Thyroid gland (tissue), 4 donors: ENCODE measurements at regions not wholly inside any gene's neighbourhood (a gene's known extent, or its start where the extent isn't known, plus 50 kb on each side); places are given as distances from the start of the nearest gene placed in this dataset.

ENCODE experiments used
- DNase-seq, 2 donors: peaks; one replicate each; pipeline ENCODE4 v3.0.0-alpha.2; 2019
- H3K27ac ChIP-seq, 3 donors: fragments of 200-600 bp; sonication (generic); 1 replicate in 2 of 3; 2 replicates in 1 of 3; pipeline ENCODE4 v1.5.1; 2016 to 2019; ENCODE audit warnings: mild to moderate bottlenecking in 1 of 3, moderate library complexity in 1 of 3
- H3K27me3 ChIP-seq: fragments of 200-600 bp; sonication (generic); one replicate; pipeline ENCODE4 v1.5.1; 2019
- H3K36me3 ChIP-seq, 2 donors: fragments of 200-600 bp; sonication (generic); one replicate each; pipeline ENCODE4 v1.5.1; 2016 to 2019
- H3K4me1 ChIP-seq, 2 donors: fragments of 200-600 bp; sonication (generic); one replicate each; pipeline ENCODE4 v1.5.1; 2017 to 2019
- H3K4me3 ChIP-seq, 3 donors: fragments of 200-600 bp; sonication (generic); replicated peaks in 1 of 3; 1 replicate in 2 of 3; 2 replicates in 1 of 3; pipeline ENCODE4 v1.5.1; 2016; ENCODE audit warnings: mild to moderate bottlenecking in 1 of 3
- H3K9me3 ChIP-seq: fragments of 200-600 bp; sonication (generic); one replicate; pipeline ENCODE4 v1.5.1; 2017
- POLR2A ChIP-seq, 2 donors: fragments of 450-650 bp; IDR thresholded peaks; one replicate each; pipeline ENCODE4 v1.6.1; 2017; ENCODE audit warnings: antibody characterized with exemption in 2 of 2, mild to moderate bottlenecking in 2 of 2, moderate library complexity in 1 of 2
- WGBS, 2 donors: methylation state at CpG; one replicate each; pipeline ENCODE4 v1.1.5; 2017; 5-methylcytosine and 5-hydroxymethylcytosine counted together
- intact Hi-C: fragments of 100-400 bp; cut with DNase I; formaldehyde crosslinking; loops from one replicate; pipeline ENCODE4 v1.15.1; 2023
- TF ChIP-seq, protein P1 (sequence below), 6 experiments: fragments of 200-600 bp in 3 of 6; fragments of 450-650 bp in 3 of 6; sonication (generic) in 3 of 6; IDR thresholded peaks; one replicate each; pipeline ENCODE4 v1.5.1; 2016 to 2019; ENCODE audit warnings: antibody characterized with exemption in 6 of 6, mild to moderate bottlenecking in 2 of 6, inconsistent platforms in 1 of 6, moderate library complexity in 1 of 6

DNA sequence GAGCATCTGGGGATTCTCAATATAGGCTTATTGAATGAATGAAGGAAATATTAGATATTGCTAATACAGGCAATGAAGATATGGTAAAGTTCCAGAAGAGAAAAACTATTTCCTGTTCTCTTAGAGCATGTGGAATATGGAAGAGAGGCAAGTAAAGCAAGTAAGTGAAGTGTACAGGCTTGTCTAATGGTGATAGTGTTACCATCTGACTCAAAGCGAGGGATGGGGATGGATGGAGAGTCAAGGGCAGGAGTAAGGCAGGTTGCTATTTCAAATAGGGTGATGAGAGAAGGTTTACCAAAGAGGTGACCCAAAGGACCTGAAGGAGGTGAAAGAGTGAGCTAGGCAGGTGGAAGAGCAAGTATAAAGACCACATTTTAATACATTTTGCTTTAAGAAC, 55.2 kb upstream of the SLC38A11 start:
- Histone ChIP-seq H3K4me1 (no peaks in the 10 kb centered on the region), H3K27ac (no peak overlapping the region), H3K9me3 (no peaks in the 10 kb centered on the region), H3K4me3 (no peak overlapping the region), H3K36me3 (no peaks in the 10 kb centered on the region), H3K27me3 (no peaks in the 10 kb centered on the region)
- intact Hi-C loops = loop anchor here (10.0 kb wide), 1 partner anchor 284 kb away; no protein-coding TSS in a partner anchor
- 93 to 95% methylated on average over 1 of the region's 1 CpG for WGBS, 2 donors
- TF ChIP-seq, protein P1, sequence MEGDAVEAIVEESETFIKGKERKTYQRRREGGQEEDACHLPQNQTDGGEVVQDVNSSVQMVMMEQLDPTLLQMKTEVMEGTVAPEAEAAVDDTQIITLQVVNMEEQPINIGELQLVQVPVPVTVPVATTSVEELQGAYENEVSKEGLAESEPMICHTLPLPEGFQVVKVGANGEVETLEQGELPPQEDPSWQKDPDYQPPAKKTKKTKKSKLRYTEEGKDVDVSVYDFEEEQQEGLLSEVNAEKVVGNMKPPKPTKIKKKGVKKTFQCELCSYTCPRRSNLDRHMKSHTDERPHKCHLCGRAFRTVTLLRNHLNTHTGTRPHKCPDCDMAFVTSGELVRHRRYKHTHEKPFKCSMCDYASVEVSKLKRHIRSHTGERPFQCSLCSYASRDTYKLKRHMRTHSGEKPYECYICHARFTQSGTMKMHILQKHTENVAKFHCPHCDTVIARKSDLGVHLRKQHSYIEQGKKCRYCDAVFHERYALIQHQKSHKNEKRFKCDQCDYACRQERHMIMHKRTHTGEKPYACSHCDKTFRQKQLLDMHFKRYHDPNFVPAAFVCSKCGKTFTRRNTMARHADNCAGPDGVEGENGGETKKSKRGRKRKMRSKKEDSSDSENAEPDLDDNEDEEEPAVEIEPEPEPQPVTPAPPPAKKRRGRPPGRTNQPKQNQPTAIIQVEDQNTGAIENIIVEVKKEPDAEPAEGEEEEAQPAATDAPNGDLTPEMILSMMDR (IDR thresholded peaks at IDR 0.05) = no peak
- no peak for TF ChIP-seq POLR2A (IDR thresholded peaks at IDR 0.05)
- DNase-seq = no peak

DNA sequence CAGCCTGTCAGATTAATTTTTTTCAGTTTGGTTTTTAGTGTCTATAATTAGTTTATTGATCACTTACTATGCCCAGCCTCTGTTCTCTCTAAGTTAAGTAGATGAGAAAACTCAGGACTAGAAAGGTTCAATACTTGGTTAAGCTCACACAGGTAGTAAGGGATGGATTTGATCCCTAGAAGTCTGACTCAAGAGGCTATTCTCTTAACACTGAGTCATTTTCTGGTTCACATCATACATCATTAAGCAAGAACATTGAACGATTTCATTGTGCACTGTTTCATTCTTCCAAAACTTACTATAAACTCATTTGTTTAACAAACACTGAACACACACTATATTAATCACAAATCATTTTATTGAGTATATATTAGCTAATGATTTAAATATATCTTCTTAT, 54.1 kb upstream of the SLC38A11 start:
- Histone ChIP-seq H3K36me3 (no peaks in the 10 kb centered on the region), H3K4me3 (no peak overlapping the region), H3K9me3 (no peaks in the 10 kb centered on the region), H3K27me3 (no peaks in the 10 kb centered on the region), H3K27ac (no peak overlapping the region), H3K4me1 (no peaks in the 10 kb centered on the region)
- TF ChIP-seq POLR2A (IDR thresholded peaks at IDR 0.05) = no peak
- TF ChIP-seq, protein P1 (IDR thresholded peaks at IDR 0.05) = no peak
- DNase-seq = no peak
- 82 to 86% methylated on average over 1 of the region's 1 CpG for WGBS, 2 donors
- intact Hi-C loops = no loop called here

DNA sequence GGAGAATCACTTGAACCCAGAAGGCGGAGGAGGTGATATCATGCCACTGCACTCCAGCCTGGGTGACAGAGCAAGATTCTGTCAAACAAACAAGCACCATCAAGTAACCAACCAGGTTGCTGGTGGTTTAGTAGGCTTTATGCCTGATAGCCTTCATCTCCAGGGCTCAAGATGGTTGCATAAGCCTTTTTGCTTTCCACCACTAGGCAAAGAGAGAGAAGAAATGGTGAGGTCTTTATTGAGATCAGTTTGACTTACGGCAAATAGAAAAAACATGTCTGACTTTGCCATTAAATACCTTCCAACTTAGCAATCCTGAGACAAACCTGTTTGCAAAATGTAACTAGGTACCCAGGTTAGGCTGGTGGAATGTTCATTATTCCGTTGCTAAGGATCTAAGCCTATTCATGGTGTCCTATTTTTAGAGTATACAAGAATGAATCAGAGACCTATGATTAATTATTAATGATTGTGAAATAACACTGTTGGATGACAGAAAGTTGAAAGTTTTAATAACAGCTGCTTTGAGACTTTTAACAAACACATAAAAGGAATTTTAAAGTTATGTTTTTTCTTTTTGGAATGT, 53.5 kb upstream of the SLC38A11 start:
- H3K4me1 ChIP-seq = no peaks in the 10 kb centered on the region
- no peak for TF ChIP-seq POLR2A (IDR thresholded peaks at IDR 0.05)
- TF ChIP-seq, protein P1 (IDR thresholded peaks at IDR 0.05) = no peak
- H3K27ac ChIP-seq = no peak overlapping the region
- no peak for DNase-seq
- no peaks in the 10 kb centered on the region for H3K36me3 ChIP-seq
- H3K27me3 ChIP-seq = no peaks in the 10 kb centered on the region
- WGBS, 2 donors = 92 to 93% methylated on average over 3 of the region's 3 CpGs
- no peaks in the 10 kb centered on the region for H3K9me3 ChIP-seq
- H3K4me3 ChIP-seq = no peak overlapping the region
- intact Hi-C loops = no loop called here

DNA sequence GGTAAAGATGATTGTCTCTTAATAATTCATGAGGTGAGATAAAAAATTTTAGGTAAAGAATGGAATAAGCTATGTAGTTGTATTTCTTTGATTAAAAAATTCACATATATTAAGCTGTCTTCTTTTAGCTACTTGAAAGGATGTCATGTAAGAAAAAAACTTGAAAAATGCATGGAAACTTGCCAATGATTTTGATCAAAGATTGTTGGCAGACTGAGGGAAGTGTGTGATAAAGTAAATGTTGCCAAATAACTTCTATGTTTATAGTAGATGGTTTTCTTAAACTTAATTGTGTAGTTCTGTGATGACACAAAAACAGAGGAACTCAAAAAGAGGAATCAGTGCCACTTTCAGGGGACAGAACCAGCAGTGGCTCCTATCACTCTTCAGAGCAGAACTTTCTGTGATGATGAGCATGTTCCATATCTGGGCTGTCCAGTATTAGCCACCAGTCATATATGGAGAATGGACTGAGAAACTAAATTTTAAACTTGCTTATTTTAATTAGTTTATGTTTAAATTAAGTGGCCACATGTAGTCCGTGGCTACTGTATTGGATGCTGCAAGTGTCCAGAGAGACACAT, 51.9 kb upstream of the SLC38A11 start:
- Histone ChIP-seq H3K36me3 (no peaks in the 10 kb centered on the region), H3K4me3 (no peak overlapping the region), H3K27me3 (no peaks in the 10 kb centered on the region), H3K9me3 (no peaks in the 10 kb centered on the region), H3K4me1 (no peaks in the 10 kb centered on the region), H3K27ac (no peak overlapping the region)
- WGBS, 2 donors = 90 to 93% methylated on average over 1 of the region's 1 CpG
- no peak for DNase-seq
- intact Hi-C loops = no loop called here
- no peak for TF ChIP-seq POLR2A (IDR thresholded peaks at IDR 0.05)
- TF ChIP-seq, protein P1 (IDR thresholded peaks at IDR 0.05) = no peak
